PC-3 (cell line): ENCODE measurements at regions not wholly inside any gene's neighbourhood (a gene's known extent, or its start where the extent isn't known, plus 50 kb on each side); places are given as distances from the start of the nearest gene placed in this dataset.

Experiments
- ATAC-seq: fragments of 200-7000 bp; cut with Tn5 transposase; 2 replicates; pipeline ENCODE4 v1.9.1; 2020; ENCODE audit warnings: mild to moderate bottlenecking, moderate library complexity
- BruUV-seq: library from RNA; stranded (reverse); fragments of 400-500 nt; replicated peaks from 2 replicates; lab custom pipeline; 2021; lab: Mats Ljungman, UMichigan
- CTCF ChIA-PET: fragments of 300-600 bp; sonication (Branson Sonifier 250); formaldehyde crosslinking; loops from one replicate; lab custom pipeline; 2022; ENCODE audit warnings: antibody characterized with exemption; lab: Charles Lee
- POLR2A ChIA-PET: fragments of 300-600 bp; sonication (Branson Sonifier 250); formaldehyde crosslinking; loops from one replicate; lab custom pipeline; 2022; ENCODE audit warnings: antibody characterized with exemption; ENCODE audit not compliant: unreplicated experiment; lab: Charles Lee
- DNase-seq: peaks from one replicate; pipeline ENCODE4 v3.0.0-alpha.2; 2015
- H2AFZ ChIP-seq: fragments of 300-600 bp; sonication (generic); 2 replicates; pipeline ENCODE4 v1.6.0; 2016; ENCODE audit warnings: antibody characterized with exemption, low read length
- H3F3A ChIP-seq: fragments of 300-600 bp; sonication (generic); one replicate; pipeline ENCODE4 v1.6.0; 2017; ENCODE audit warnings: antibody characterized with exemption, low read length, control low read depth, mild to moderate bottlenecking; ENCODE audit not compliant: unreplicated experiment
- H3K27ac ChIP-seq: fragments of 300-600 bp; sonication (generic); 2 replicates; pipeline ENCODE4 v1.5.1; 2016; ENCODE audit warnings: mild to moderate bottlenecking, low read length
- H3K27me3 ChIP-seq: fragments of 300-600 bp; sonication (generic); 2 replicates; pipeline ENCODE4 v1.6.1; 2016; ENCODE audit warnings: low read length, mixed read lengths
- H3K36me3 ChIP-seq: fragments of 300-600 bp; sonication (generic); 2 replicates; pipeline ENCODE4 v1.6.1; 2016; ENCODE audit warnings: low read depth, mixed run types, low read length, mixed read lengths
- H3K4me1 ChIP-seq: fragments of 300-600 bp; sonication (generic); 2 replicates; pipeline ENCODE4 v1.5.1; 2016; ENCODE audit warnings: low read length; ENCODE audit not compliant: insufficient read depth
- H3K4me2 ChIP-seq: fragments of 300-600 bp; sonication (generic); 2 replicates; pipeline ENCODE4 v1.6.0; 2016; ENCODE audit warnings: low read length
- H3K4me3 ChIP-seq: fragments of 300-600 bp; sonication (generic); 2 replicates; pipeline ENCODE4 v1.5.1; 2016; ENCODE audit warnings: mild to moderate bottlenecking, low read length, mixed read lengths
- H3K79me2 ChIP-seq: fragments of 300-600 bp; sonication (generic); 2 replicates; pipeline ENCODE4 v1.6.1; 2017; ENCODE audit warnings: low read length, mixed read lengths
- H3K9ac ChIP-seq: fragments of 300-600 bp; sonication (generic); 2 replicates; pipeline ENCODE4 v1.6.0; 2016; ENCODE audit warnings: mild to moderate bottlenecking, low read length
- H3K9me2 ChIP-seq: fragments of 300-600 bp; sonication (generic); replicated peaks from 2 replicates; pipeline ENCODE4 v1.6.1; 2016; ENCODE audit warnings: mixed run types, low read length, mixed read lengths
- H3K9me3 ChIP-seq: fragments of 300-600 bp; sonication (generic); 2 replicates; pipeline ENCODE4 v1.6.1; 2016; ENCODE audit warnings: low read length, mixed read lengths
- H4K20me1 ChIP-seq: fragments of 300-600 bp; sonication (generic); 2 replicates; pipeline ENCODE4 v1.6.1; 2016; ENCODE audit warnings: low read length, mixed read lengths
- EZH2 ChIP-seq: fragments of 300-600 bp; sonication (generic); IDR thresholded peaks from one replicate; pipeline ENCODE4 v1.6.1; 2017; ENCODE audit warnings: antibody characterized with exemption, mild to moderate bottlenecking, low read length; ENCODE audit not compliant: unreplicated experiment
- EZH2phosphoT487 ChIP-seq: fragments of 300-600 bp; sonication (generic); IDR thresholded peaks from 2 replicates; pipeline ENCODE4 v1.6.1; 2018; ENCODE audit warnings: mild to moderate bottlenecking, antibody characterized with exemption, low read length, borderline replicate concordance
- intact Hi-C: fragments of 100-400 bp; cut with micrococcal nuclease; formaldehyde crosslinking; loops from 2 replicates; pipeline ENCODE4 v1.9.0; 2023
- TF ChIP-seq, protein P1 (sequence below): fragments of 300-600 bp; sonication (generic); conservative IDR thresholded peaks from 2 replicates; pipeline ENCODE4 v1.5.1; 2017; ENCODE audit warnings: antibody characterized with exemption, low read depth, mild to moderate bottlenecking, low read length

DNA sequence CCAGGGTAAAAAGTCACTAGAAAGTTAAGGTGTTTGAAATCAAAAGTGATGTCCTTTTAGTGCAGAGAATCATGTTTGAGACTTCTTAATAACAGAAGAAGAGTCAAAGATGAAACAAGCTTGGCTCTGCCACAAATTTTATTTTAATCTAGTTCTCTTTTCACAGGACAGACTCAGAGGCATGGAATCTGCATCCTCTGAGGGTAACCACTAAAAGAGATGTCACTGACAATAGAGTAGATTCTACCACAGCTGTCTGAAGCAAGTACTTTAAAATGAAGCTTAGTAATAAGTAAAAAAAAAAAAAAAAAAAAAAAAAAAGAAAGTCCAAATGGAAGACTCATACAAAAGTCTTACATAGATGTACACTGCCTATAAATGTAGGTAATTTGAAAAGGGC is 519.7 kb upstream of the PRMT6 start:
- Histone ChIP-seq H2AFZ (no peak overlapping the region), H3K4me2 (no peak overlapping the region), H3K9me3 (peaks cover 8% of the 10 kb centered on the region; the same call in 1 of the 2 replicates), H3K4me1 (no peaks in the 10 kb centered on the region), H3K36me3 (no peaks in the 10 kb centered on the region), H3K9ac (no peak overlapping the region), H4K20me1 (no peaks in the 10 kb centered on the region), H3F3A (no peaks in the 10 kb centered on the region), H3K27me3 (no peaks in the 10 kb centered on the region), H3K9me2 (no peaks in the 10 kb centered on the region), H3K27ac (no peak overlapping the region), H3K4me3 (no peak overlapping the region), H3K79me2 (no peaks in the 10 kb centered on the region)
- POLR2A ChIA-PET: no interaction called here
- TF ChIP-seq EZH2: no peak
- no peak for TF ChIP-seq EZH2phosphoT487
- TF ChIP-seq, protein P1, sequence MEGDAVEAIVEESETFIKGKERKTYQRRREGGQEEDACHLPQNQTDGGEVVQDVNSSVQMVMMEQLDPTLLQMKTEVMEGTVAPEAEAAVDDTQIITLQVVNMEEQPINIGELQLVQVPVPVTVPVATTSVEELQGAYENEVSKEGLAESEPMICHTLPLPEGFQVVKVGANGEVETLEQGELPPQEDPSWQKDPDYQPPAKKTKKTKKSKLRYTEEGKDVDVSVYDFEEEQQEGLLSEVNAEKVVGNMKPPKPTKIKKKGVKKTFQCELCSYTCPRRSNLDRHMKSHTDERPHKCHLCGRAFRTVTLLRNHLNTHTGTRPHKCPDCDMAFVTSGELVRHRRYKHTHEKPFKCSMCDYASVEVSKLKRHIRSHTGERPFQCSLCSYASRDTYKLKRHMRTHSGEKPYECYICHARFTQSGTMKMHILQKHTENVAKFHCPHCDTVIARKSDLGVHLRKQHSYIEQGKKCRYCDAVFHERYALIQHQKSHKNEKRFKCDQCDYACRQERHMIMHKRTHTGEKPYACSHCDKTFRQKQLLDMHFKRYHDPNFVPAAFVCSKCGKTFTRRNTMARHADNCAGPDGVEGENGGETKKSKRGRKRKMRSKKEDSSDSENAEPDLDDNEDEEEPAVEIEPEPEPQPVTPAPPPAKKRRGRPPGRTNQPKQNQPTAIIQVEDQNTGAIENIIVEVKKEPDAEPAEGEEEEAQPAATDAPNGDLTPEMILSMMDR: no peak
- ATAC-seq (no peak), DNase-seq (no peak)
- intact Hi-C loops: no loop called here
- no TSS peak for BruUV-seq
- CTCF ChIA-PET: no interaction called here

DNA sequence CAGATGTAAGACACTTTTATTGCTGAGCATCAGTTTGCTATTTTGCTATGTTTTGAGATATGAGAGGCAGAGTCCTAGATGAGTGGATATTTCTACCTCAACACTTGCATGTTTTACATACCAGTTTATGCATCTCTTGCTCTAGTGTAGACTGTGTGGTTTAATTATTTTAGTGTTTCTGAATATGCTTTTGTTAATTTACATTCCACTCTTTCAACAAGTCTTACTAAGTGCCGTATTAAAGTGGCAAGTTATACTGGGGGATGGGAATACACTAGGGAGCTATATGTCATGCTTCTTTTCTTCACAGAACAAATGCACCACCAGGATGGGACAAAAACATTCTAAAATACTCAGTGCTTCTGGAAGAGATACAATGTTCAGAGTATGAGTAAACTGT is 507.7 kb upstream of the PRMT6 start:
- Histone ChIP-seq H3K36me3 (no peaks in the 10 kb centered on the region), H3K9me2 (no peaks in the 10 kb centered on the region), H2AFZ (no peak overlapping the region), H3K4me3 (no peak overlapping the region), H3K27ac (no peak overlapping the region), H4K20me1 (no peaks in the 10 kb centered on the region), H3K79me2 (no peaks in the 10 kb centered on the region), H3K9me3 (no peaks in the 10 kb centered on the region), H3F3A (no peaks in the 10 kb centered on the region), H3K27me3 (no peaks in the 10 kb centered on the region), H3K4me1 (peaks cover 7% of the 10 kb centered on the region; the same call in 1 of the 2 replicates), H3K4me2 (no peak overlapping the region), H3K9ac (no peak overlapping the region)
- POLR2A ChIA-PET: no interaction called here
- TF ChIP-seq EZH2: no peak
- TF ChIP-seq, protein P1: no peak
- no peak for TF ChIP-seq EZH2phosphoT487
- ATAC-seq (no peak), DNase-seq (no peak)
- CTCF ChIA-PET: no interaction called here
- BruUV-seq: no TSS peak
- intact Hi-C loops: no loop called here

DNA sequence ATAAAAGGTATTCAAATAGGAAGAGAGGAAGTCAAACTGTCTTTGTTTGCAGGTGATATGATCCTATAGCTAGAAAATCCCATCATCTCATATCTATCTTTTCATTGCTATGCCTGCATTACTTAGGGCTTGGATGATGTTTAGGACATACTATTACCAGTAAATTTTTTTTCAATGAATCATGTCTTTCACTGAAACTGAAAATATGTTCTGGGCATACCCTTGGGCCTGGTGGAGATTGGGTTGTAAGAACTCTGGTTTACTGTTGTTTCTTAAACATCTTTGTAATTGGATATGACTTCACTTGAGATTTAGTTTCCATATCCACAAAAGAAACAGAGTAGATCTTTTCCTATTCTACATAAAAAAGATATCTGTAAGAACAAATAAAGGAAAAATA is 502.2 kb upstream of the PRMT6 start:
- Histone ChIP-seq H3K4me2 (no peak overlapping the region), H3K4me1 (peaks cover 7% of the 10 kb centered on the region; the same call in 1 of the 2 replicates), H3F3A (no peaks in the 10 kb centered on the region), H3K9me3 (no peaks in the 10 kb centered on the region), H2AFZ (no peak overlapping the region), H3K9ac (no peak overlapping the region), H3K27me3 (no peaks in the 10 kb centered on the region), H3K27ac (no peak overlapping the region), H3K4me3 (no peak overlapping the region), H4K20me1 (no peaks in the 10 kb centered on the region), H3K79me2 (no peaks in the 10 kb centered on the region), H3K9me2 (no peaks in the 10 kb centered on the region), H3K36me3 (no peaks in the 10 kb centered on the region)
- ATAC-seq (peak; percentile 49), DNase-seq (peak; percentile 43)
- ChIA-PET CTCF (no interaction called here), POLR2A (interaction anchor here (0.7 kb wide), 1 partner anchor 761 kb away, joined by 4 read pairs; no protein-coding TSS in a partner anchor)
- BruUV-seq: no TSS peak
- TF ChIP-seq EZH2phosphoT487 (no peak), EZH2 (no peak)
- TF ChIP-seq, protein P1: no peak
- intact Hi-C loops: loop anchor here (5.0 kb wide), 1 partner anchor 973 kb away; no protein-coding TSS in a partner anchor
